HEK293T (cell line): ENCODE measurements at regions not wholly inside any gene's neighbourhood (a gene's known extent, or its start where the extent isn't known, plus 50 kb on each side); places are given as distances from the start of the nearest gene placed in this dataset.

Experiments
- FOXA1 ChIP-seq: fragments of 450-650 bp; IDR thresholded peaks from 2 replicates; pipeline ENCODE4 v1.6.1; 2016; ENCODE audit warnings: mild to moderate bottlenecking
- TF ChIP-seq, protein P1 (sequence below): fragments of 450-650 bp; IDR thresholded peaks from 2 replicates; pipeline ENCODE4 v1.6.1; 2016

- no peak for TF ChIP-seq FOXA1
- TF ChIP-seq, protein P1, sequence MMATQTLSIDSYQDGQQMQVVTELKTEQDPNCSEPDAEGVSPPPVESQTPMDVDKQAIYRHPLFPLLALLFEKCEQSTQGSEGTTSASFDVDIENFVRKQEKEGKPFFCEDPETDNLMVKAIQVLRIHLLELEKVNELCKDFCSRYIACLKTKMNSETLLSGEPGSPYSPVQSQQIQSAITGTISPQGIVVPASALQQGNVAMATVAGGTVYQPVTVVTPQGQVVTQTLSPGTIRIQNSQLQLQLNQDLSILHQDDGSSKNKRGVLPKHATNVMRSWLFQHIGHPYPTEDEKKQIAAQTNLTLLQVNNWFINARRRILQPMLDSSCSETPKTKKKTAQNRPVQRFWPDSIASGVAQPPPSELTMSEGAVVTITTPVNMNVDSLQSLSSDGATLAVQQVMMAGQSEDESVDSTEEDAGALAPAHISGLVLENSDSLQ, result no peak
Measured at GRCh38 chr5:87594566-87594965, 181.8 kb upstream of the CCNH start.
